ENCODE measurements at regions not wholly inside any gene's neighbourhood (a gene's known extent, or its start where the extent isn't known, plus 50 kb on each side); places are given as distances from the start of the nearest gene placed in this dataset.
A peak's percentile ranks its signal among the peaks of the same experiment; 100 is the strongest.

- peak in 1 of 2 experiments; percentile 37 for DNase-seq (ENCODE audit: low read depth in 1 of 2, low spot score in 2 of 2)
- TF ChIP-seq GABPA (IDR thresholded peaks at IDR 0.05; ENCODE audit: borderline replicate concordance, insufficient read depth, low read length) (no peak), RXRA (IDR thresholded peaks at IDR 0.05; ENCODE audit: insufficient read depth, low read depth, low read length) (no peak), CBX5 (IDR thresholded peaks at IDR 0.05; ENCODE audit: low read depth, low read length) (no peak), KDM5A (IDR thresholded peaks at IDR 0.05; ENCODE audit: low read length) (no peak), GTF2F1 (IDR thresholded peaks at IDR 0.05; ENCODE audit: borderline replicate concordance, low read depth, low read length) (no peak), POU5F1 (IDR thresholded peaks at IDR 0.05; ENCODE audit: low read depth, low read length) (no peak), BACH1 (IDR thresholded peaks at IDR 0.05; ENCODE audit: low read length) (no peak), YY1 (IDR thresholded peaks at IDR 0.05; ENCODE audit: low read depth, low read length) (no peak), ATF3 (IDR thresholded peaks at IDR 0.05; ENCODE audit: insufficient read depth, low read depth, low read length) (no peak), RFX5 (IDR thresholded peaks at IDR 0.05; ENCODE audit: borderline replicate concordance, low read depth, low read length) (no peak), PHF8 (conservative IDR thresholded peaks at IDR 0.05; ENCODE audit: low read depth, low read length) (no peak), CTBP2 (IDR thresholded peaks at IDR 0.05; ENCODE audit: borderline replicate concordance, insufficient read depth, insufficient read length, low read length) (no peak), ZNF274 (IDR thresholded peaks at IDR 0.05; ENCODE audit: borderline replicate concordance, extremely low read depth, low read length) (no peak)
Measured at GRCh38 chr7:149568218-149568617, 70.6 kb upstream of the ZNF746 start.

More at GRCh38 chr7:149568218-149568617, 70.6 kb upstream of the ZNF746 start:
- Histone ChIP-seq H3K27me3 (replicated peaks in 1 of 4; ENCODE audit: control insufficient read depth in 3 of 4, extremely low read depth in 1 of 4, insufficient read depth in 3 of 4, low read length in 3 of 4) (no peaks in the 10 kb centered on the region; a peak in 1 of 7 replicates), H3K9me3 (ENCODE audit: insufficient read depth in 2 of 2, low read depth in 1 of 2, low read length in 1 of 2) (no peaks in the 10 kb centered on the region), H4K8ac (ENCODE audit: extremely low read depth, insufficient read depth, low read length) (no peak overlapping the region), H4K5ac (ENCODE audit: insufficient read length, low read depth, low read length) (no peak overlapping the region), H3K4me3 (ENCODE audit: extremely low read depth in 1 of 4, insufficient read depth in 2 of 4, low read depth in 3 of 4, low read length in 4 of 4) (peak overlapping the region in 1 of 4 experiments; percentile 52; a peak in 1 of 8 replicates), H3K4me2 (ENCODE audit: insufficient read depth in 1 of 2, low read depth in 2 of 2, low read length in 2 of 2) (peak overlapping the region in 1 of 2 experiments; percentile 63; a peak in 2 of 4 replicates), H4K20me1 (replicated peaks in 1 of 2; ENCODE audit: control insufficient read depth in 1 of 2, insufficient read depth in 2 of 2, low read length in 2 of 2) (no peaks in the 10 kb centered on the region), H2BK15ac (ENCODE audit: low read length) (no peak overlapping the region), H3K4ac (replicated peaks; ENCODE audit: insufficient read length, low read depth, low read length) (no peak overlapping the region), H3K36me3 (ENCODE audit: control insufficient read depth in 2 of 4, insufficient read depth in 4 of 4, low read length in 3 of 4) (no peaks in the 10 kb centered on the region), H3K23ac (ENCODE audit: insufficient read length) (no peak overlapping the region), H2BK120ac (replicated peaks; ENCODE audit: low read depth, low read length) (no peak overlapping the region), H3K56ac (replicated peaks; ENCODE audit: insufficient read length, low read depth, low read length) (no peak overlapping the region), H2BK5ac (ENCODE audit: low read depth, low read length) (no peak overlapping the region), H3K4me1 (replicated peaks in 1 of 4; ENCODE audit: control insufficient read depth in 3 of 4, insufficient read depth in 4 of 4, low read length in 3 of 4) (peaks cover 0 to 18% (median 7%) of the 10 kb centered on the region in 4 experiments; a peak in 5 of 7 replicates), H3K9ac (replicated peaks in 1 of 4; ENCODE audit: extremely low read depth in 1 of 4, low read depth in 3 of 4, low read length in 3 of 4) (no peak overlapping the region; a peak in 1 of 7 replicates), H3K79me2 (ENCODE audit: control insufficient read depth in 1 of 2, insufficient read depth in 2 of 2, low read length in 2 of 2) (peaks cover 3 to 7% of the 10 kb centered on the region in 2 experiments; a peak in 2 of 4 replicates), H3K27ac (ENCODE audit: low read depth, low read length) (peak overlapping the region; percentile 52; the same call in 1 of the 2 replicates), H3K79me1 (ENCODE audit: low read depth, low read length) (no peaks in the 10 kb centered on the region; the same call in 1 of the 2 replicates), H2BK20ac (ENCODE audit: low read length) (0 out of 2 replicates have a peak overlapping the region, but pooled peaks have one; percentile 61), H2AK5ac (ENCODE audit: low read depth, low read length) (no peak overlapping the region; the same call in 1 of the 2 replicates), H3K18ac (ENCODE audit: extremely low read depth, low read length) (no peak overlapping the region; the same call in 1 of the 2 replicates), H3K14ac (ENCODE audit: insufficient read length) (no peak overlapping the region), H3K23me2 (ENCODE audit: low read depth, low read length) (no peaks in the 10 kb centered on the region; the same call in 1 of the 2 replicates), H4K91ac (replicated peaks; ENCODE audit: insufficient read length, low read length) (no peak overlapping the region), H2AFZ (ENCODE audit: low read length) (no peak overlapping the region), H2BK12ac (ENCODE audit: low read depth, low read length) (0 out of 2 replicates have a peak overlapping the region, but pooled peaks have one; percentile 23)
- ChIA-PET POLR2A (ENCODE audit: partially characterized antibody) (interaction anchor here (0.6 to 1.7 kb wide), 6 partner anchors 10 to 306 kb away, joined by 3 to 7 read pairs (median 3); partner anchors contain the start of gene ZNF783), CTCF (ENCODE audit: partially characterized antibody) (interaction anchor here (1.4 to 2.1 kb wide), 2 partner anchors 30 to 93 kb away, joined by 3 to 9 read pairs; no protein-coding TSS in a partner anchor)
- 92% methylated on average over 5 of the region's 5 CpGs; no CpG with 5 or more reads in 1 of the 2 experiments for WGBS, 2 experiments (ENCODE audit: extremely low coverage in 1 of 2, insufficient coverage in 1 of 2, insufficient read length in 1 of 2, insufficient replicate concordance in 2 of 2, low coverage in 1 of 2, low lambda C conversion rate in 2 of 2, missing lambda C conversion rate in 1 of 2)
- FAIRE-seq = no peak

All from H1 (cell line).